ENCODE measurements at regions not wholly inside any gene's neighbourhood (a gene's known extent, or its start where the extent isn't known, plus 50 kb on each side); places are given as distances from the start of the nearest gene placed in this dataset.

DNA sequence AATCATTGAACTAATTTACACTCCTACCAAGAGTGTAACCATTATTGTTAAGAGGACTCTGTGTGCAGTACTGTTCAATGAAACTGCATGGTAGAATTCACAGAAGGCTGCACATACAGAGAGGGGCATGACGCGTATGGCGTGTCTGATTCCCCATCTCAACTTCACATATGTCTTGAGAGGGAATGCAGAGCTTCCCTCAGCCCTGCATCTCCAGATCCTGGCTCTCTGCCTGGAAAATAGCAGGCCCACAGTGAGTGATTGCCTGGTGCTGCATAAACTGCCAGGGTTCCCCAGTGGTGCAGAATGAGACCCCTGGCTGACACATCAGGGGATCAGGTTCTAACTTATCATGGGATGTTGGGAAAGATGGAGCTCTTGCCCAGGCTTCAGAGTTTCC, 260.2 kb upstream of the ISX start:
- no peak for TF ChIP-seq EZH2 (IDR thresholded peaks at IDR 0.05; ENCODE audit: insufficient read depth, poor library complexity, severe bottlenecking)
- TF ChIP-seq EZH2phosphoT487 (IDR thresholded peaks at IDR 0.05; ENCODE audit: insufficient read depth, low read depth) = no peak

All from GM23248 (cell line).